GM12874 (cell line): ENCODE measurements at regions not wholly inside any gene's neighbourhood (a gene's known extent, or its start where the extent isn't known, plus 50 kb on each side); places are given as distances from the start of the nearest gene placed in this dataset.

Experiments
- TF ChIP-seq, protein P1 (sequence below): IDR thresholded peaks from 2 replicates; pipeline ENCODE4 v1.5.1; 2011; ENCODE audit warnings: low read depth, mild to moderate bottlenecking, control low read depth, low read length, moderate library complexity; ENCODE audit not compliant: insufficient read depth

DNA sequence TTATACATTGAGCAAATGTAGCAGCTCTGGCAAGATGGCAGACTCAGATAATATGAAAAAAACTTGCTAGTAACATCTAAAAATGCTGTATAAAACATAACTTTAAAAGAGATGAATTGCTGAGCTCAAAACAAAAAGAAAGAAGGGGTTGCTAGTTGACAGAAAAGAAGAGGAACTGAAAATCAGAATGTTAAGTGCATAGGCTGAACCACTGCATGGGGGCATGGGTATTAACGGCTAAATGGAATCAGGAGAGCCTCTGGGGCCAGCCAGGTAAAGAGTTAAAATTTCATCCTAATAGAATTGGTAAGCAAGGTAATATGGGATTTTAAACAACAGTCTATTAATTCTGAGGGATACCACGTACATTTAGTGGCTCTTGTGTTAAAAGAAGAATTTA is 146.8 kb downstream of the SMC2 start:
- TF ChIP-seq, protein P1, sequence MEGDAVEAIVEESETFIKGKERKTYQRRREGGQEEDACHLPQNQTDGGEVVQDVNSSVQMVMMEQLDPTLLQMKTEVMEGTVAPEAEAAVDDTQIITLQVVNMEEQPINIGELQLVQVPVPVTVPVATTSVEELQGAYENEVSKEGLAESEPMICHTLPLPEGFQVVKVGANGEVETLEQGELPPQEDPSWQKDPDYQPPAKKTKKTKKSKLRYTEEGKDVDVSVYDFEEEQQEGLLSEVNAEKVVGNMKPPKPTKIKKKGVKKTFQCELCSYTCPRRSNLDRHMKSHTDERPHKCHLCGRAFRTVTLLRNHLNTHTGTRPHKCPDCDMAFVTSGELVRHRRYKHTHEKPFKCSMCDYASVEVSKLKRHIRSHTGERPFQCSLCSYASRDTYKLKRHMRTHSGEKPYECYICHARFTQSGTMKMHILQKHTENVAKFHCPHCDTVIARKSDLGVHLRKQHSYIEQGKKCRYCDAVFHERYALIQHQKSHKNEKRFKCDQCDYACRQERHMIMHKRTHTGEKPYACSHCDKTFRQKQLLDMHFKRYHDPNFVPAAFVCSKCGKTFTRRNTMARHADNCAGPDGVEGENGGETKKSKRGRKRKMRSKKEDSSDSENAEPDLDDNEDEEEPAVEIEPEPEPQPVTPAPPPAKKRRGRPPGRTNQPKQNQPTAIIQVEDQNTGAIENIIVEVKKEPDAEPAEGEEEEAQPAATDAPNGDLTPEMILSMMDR: no peak

DNA sequence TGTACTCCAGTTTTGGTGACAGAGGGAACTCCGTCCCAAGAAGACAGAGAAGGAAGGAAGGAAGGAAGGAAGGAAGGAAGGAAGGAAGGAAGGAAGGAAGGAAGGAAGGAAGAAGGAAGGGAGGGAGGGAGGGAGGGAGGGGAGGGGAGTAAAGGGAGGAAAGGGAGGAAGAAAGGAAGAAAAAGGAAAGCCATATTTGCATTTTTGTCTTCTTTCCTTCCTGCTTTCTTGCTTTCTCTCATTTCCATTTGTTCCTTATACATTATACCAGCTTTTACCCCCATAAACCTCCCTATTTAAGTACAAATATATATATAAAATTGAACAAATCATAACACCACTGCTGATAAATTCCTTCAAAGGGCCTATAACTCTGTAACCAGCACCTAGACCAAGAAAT is 151.8 kb downstream of the SMC2 start:
- TF ChIP-seq, protein P1: no peak

DNA sequence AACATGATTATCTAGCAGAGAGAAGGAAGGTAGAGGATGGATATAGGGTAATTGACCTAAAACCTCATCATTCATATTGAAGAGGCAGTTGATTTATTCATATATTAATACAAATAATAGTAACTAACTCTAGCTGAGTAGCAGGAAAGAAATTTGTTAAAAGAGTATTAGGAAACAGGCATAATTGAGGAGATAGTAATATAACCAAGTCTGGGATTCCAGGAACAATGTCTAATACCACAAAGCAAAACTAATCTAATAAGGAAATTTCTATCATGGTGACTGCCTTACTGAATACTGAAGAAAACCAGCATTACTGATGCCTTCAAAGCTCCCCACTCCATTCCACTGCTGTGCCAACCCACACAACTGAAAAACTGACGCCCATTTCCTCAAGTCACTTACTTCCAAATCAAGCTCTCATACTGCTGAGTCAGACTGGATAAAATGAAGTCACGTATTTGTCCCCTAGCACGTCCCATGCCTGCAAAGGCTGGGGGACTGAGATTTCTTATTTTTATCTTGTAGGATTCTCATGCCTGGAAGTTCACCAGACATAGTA is 153.9 kb downstream of the SMC2 start:
- TF ChIP-seq, protein P1: no peak

DNA sequence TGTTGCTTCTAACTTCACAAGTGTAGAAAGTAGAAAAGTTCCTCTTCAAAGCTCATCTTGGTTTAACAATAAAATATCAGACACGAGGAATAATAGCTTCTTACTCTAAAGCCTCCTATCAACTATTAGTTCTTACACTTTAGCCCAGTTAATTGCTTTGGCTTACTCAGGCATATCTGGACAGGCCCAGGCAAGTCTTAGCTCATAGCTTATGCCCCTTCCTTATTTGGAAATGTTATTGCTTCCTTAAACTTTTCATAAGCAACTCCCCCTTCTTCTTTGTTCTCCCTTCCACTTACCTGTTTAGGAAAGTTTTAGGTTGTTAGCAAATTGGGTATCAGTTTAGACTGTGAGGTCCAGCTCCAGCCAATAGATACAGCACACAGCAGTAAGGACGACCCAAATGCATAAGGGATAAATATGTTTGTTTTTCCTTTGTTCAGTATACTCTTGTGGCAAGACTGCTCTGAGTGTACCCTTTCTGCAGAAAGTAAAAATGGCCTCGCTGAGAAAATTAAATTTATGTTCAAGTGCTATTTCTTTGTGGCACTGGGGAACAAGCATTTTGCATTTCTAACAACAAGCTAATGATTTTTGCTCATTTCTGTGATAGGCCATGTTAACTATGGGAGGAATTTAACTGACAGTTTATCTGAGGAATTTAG is 162.1 kb downstream of the SMC2 start:
- TF ChIP-seq, protein P1: no peak

DNA sequence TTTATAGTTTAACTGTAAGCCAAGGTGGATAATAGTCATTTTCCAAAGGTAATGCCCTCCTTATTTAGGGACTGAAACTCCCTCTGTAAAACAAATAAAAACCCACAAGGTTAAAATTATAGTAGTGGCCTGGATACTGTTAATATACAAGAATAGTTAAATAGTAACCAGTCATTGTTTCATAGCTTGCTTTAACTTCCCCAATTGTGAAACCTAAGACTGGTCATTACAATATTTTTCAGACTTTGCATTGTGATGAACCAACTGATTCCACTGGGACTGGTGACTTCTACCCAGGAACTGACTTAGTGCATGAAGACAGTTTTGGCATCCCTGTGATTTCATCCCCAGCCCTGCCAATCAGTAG is 162.6 kb downstream of the SMC2 start:
- TF ChIP-seq, protein P1: no peak

DNA sequence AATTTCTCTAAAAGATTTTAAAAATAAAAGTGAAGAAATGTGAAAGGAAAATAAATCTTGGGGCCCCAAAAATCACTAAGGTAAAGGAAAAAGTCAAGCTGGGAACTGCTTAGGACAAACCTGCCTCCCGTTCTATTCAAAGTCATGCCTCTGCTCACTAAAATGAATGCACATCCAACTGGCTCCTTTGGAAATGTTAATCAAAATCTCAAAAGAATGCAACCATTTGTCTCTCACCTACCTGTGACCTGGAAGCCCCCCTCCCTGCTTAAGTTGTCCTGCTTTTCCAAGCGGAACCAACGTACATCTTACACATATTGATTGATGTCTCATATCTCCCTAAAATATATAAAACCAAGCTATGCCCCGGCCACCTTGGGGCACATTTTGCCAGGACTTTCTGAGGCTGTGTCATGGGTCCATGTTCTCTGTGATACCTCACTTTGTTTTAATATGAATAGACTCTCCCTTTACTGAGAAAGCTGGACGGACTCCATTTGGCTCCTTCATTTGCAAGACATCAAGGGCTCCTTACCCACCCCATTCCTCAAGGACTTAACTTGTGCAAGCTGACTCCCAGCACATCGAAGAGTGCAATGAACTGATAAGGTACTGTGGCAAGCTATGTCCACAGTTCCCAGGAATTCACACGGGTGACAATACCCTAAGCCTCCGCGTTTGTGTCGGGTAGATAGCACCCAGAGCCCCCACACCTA is 164.3 kb downstream of the SMC2 start:
- TF ChIP-seq, protein P1: no peak

DNA sequence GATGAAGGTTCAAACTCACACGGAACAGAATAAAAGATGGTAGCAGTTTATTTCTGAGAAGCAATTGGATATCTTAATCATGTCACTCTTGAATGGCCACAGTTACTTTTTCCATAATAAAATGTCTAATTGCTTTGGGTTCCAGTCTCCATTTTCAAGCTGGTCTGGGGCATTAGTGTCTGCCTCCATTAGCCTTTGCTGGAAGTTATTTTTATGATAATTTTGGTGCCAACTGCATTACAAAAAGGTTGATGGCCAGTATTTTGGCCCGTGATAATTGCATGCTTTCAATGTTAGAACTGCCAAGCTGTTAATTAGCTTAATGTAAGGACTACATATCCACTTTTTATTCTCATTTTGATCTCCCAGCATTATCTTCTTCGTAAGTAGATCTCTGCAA is 165.9 kb downstream of the SMC2 start:
- TF ChIP-seq, protein P1: no peak
